Ascending aorta (tissue), 2 donors: ENCODE measurements at regions not wholly inside any gene's neighbourhood (a gene's known extent, or its start where the extent isn't known, plus 50 kb on each side); places are given as distances from the start of the nearest gene placed in this dataset.

Source experiments
- DNase-seq, 2 donors: peaks; one replicate each; pipeline ENCODE4 v3.0.0-alpha.2; 2019; ENCODE audit warnings: low spot score in 2 of 2
- H3K27ac ChIP-seq, 2 donors: fragments of 200-600 bp; sonication (generic); one replicate each; pipeline ENCODE4 v1.5.1; 2016 to 2017; ENCODE audit warnings: mild to moderate bottlenecking in 1 of 2
- H3K27me3 ChIP-seq: fragments of 200-600 bp; sonication (generic); one replicate; pipeline ENCODE4 v1.5.1; 2017
- H3K36me3 ChIP-seq, 2 donors: fragments of 200-600 bp; sonication (generic); one replicate each; pipeline ENCODE4 v1.5.1; 2016
- H3K4me1 ChIP-seq, 2 donors: fragments of 200-600 bp; sonication (generic); one replicate each; pipeline ENCODE4 v1.5.1; 2016 to 2017; ENCODE audit warnings: mild to moderate bottlenecking in 1 of 2
- H3K4me3 ChIP-seq, 2 donors: fragments of 200-600 bp; sonication (generic); one replicate each; pipeline ENCODE4 v1.5.1; 2016 to 2017; ENCODE audit warnings: mild to moderate bottlenecking in 1 of 2
- H3K9me3 ChIP-seq, 2 donors: fragments of 200-600 bp; sonication (generic); one replicate each; pipeline ENCODE4 v1.5.1; 2016
- CTCF ChIP-seq, 3 experiments: fragments of 200-600 bp in 2 of 3; fragments of 450-650 bp in 1 of 3; sonication (generic) in 2 of 3; IDR thresholded peaks; one replicate each; pipeline ENCODE4 v1.5.1; 2016 to 2019; ENCODE audit warnings: antibody characterized with exemption in 3 of 3, mild to moderate bottlenecking in 1 of 3, moderate library complexity in 1 of 3
- intact Hi-C: fragments of 100-400 bp; cut with DNase I; formaldehyde crosslinking; loops from one replicate; pipeline ENCODE4 v1.15.1; 2023

GRCh38 chr13:44068169-44068568 is 188.5 kb downstream of the LACC1 start:
- H3K9me3 ChIP-seq, result no peaks in the 10 kb centered on the region
- TF ChIP-seq CTCF (IDR thresholded peaks at IDR 0.05), result peak in 1 of 3 experiments; percentile 8
- intact Hi-C loops, result loop anchor here (1.0 to 5.0 kb wide), 2 partner anchors 74 to 369 kb away; no protein-coding TSS in a partner anchor
- DNase-seq, result no peak
- peak overlapping the region in 1 of 2 donors; percentile 29 for H3K4me3 ChIP-seq
- H3K36me3 ChIP-seq, result no peaks in the 10 kb centered on the region
- H3K27ac ChIP-seq, result peak overlapping the region in 1 of 2 donors; percentile 54
- H3K4me1 ChIP-seq, result peaks cover 0 to 3% of the 10 kb centered on the region in 2 donors
- H3K27me3 ChIP-seq, result no peaks in the 10 kb centered on the region

- no peaks in the 10 kb centered on the region for H3K27me3 ChIP-seq
- intact Hi-C loops, result loop anchor here (1.0 to 5.0 kb wide), 2 partner anchors 74 to 369 kb away; no protein-coding TSS in a partner anchor
- H3K4me3 ChIP-seq, result peak overlapping the region in 1 of 2 donors; percentile 29
- DNase-seq, result no peak
- H3K27ac ChIP-seq, result peak overlapping the region in 1 of 2 donors; percentile 54
- H3K4me1 ChIP-seq, result peaks cover 0 to 3% of the 10 kb centered on the region in 2 donors
- TF ChIP-seq CTCF (IDR thresholded peaks at IDR 0.05), result no peak
- no peaks in the 10 kb centered on the region for H3K9me3 ChIP-seq
- H3K36me3 ChIP-seq, result no peaks in the 10 kb centered on the region
Measured at GRCh38 chr13:44068737-44069136, 189.0 kb downstream of the LACC1 start.

GRCh38 chr13:44072536-44072935 is 192.8 kb downstream of the LACC1 start:
- Histone ChIP-seq H3K27ac (no peak overlapping the region), H3K36me3 (no peaks in the 10 kb centered on the region), H3K9me3 (no peaks in the 10 kb centered on the region), H3K4me3 (no peak overlapping the region), H3K4me1 (peaks cover 0 to 3% of the 10 kb centered on the region in 2 donors), H3K27me3 (no peaks in the 10 kb centered on the region)
- intact Hi-C loops, result no loop called here
- no peak for TF ChIP-seq CTCF (IDR thresholded peaks at IDR 0.05)
- no peak for DNase-seq

- intact Hi-C loops, result no loop called here
- H3K9me3 ChIP-seq, result no peaks in the 10 kb centered on the region
- H3K27me3 ChIP-seq, result no peaks in the 10 kb centered on the region
- H3K4me3 ChIP-seq, result no peak overlapping the region
- no peaks in the 10 kb centered on the region for H3K4me1 ChIP-seq
- no peak for TF ChIP-seq CTCF (IDR thresholded peaks at IDR 0.05)
- H3K27ac ChIP-seq, result no peak overlapping the region
- no peak for DNase-seq
- H3K36me3 ChIP-seq, result no peaks in the 10 kb centered on the region
Measured at GRCh38 chr13:44074611-44075010, 194.9 kb downstream of the LACC1 start.

GRCh38 chr13:44075113-44075512 is 195.4 kb downstream of the LACC1 start:
- no peaks in the 10 kb centered on the region for H3K9me3 ChIP-seq
- no peak for TF ChIP-seq CTCF (IDR thresholded peaks at IDR 0.05)
- no peak overlapping the region for H3K27ac ChIP-seq
- H3K4me1 ChIP-seq, result no peaks in the 10 kb centered on the region
- intact Hi-C loops, result no loop called here
- H3K27me3 ChIP-seq, result no peaks in the 10 kb centered on the region
- no peak overlapping the region for H3K4me3 ChIP-seq
- DNase-seq, result no peak
- H3K36me3 ChIP-seq, result no peaks in the 10 kb centered on the region
